Neural crest cell (in vitro differentiated cells): ENCODE measurements at regions not wholly inside any gene's neighbourhood (a gene's known extent, or its start where the extent isn't known, plus 50 kb on each side); places are given as distances from the start of the nearest gene placed in this dataset.

Experiments used
- DNase-seq: peaks from one replicate; pipeline ENCODE4 v3.0.0; 2021; ENCODE audit warnings: low read depth, mixed read lengths, low spot score
- H3K27ac Mint-ChIP-seq: one replicate; pipeline ENCODE4 v1.8.0; 2021; ENCODE audit warnings: mild to moderate bottlenecking, mixed read lengths; ENCODE audit not compliant: unreplicated experiment
- H3K27me3 Mint-ChIP-seq: 2 replicates; pipeline ENCODE4 v1.8.0; 2021; ENCODE audit warnings: low read depth, mild to moderate bottlenecking, mixed read lengths
- H3K36me3 Mint-ChIP-seq: 2 replicates; pipeline ENCODE4 v1.8.0; 2021; ENCODE audit warnings: low read depth, mild to moderate bottlenecking, mixed read lengths
- H3K4me1 Mint-ChIP-seq: 2 replicates; pipeline ENCODE4 v1.8.0; 2021; ENCODE audit warnings: mixed read lengths
- H3K4me3 Mint-ChIP-seq: one replicate; pipeline ENCODE4 v1.8.0; 2021; ENCODE audit warnings: mild to moderate bottlenecking, mixed read lengths
- H3K9me3 Mint-ChIP-seq: 2 replicates; pipeline ENCODE4 v1.8.0; 2021; ENCODE audit warnings: mixed read lengths
- CTCF ChIP-seq: fragments of 200-600 bp; sonication (generic); conservative IDR thresholded peaks from 2 replicates; pipeline ENCODE4 v1.5.0; 2021; ENCODE audit warnings: antibody characterized with exemption, mild to moderate bottlenecking

- Mint-ChIP-seq H3K9me3 (no peaks in the 10 kb centered on the region), H3K36me3 (no peaks in the 10 kb centered on the region), H3K4me1 (no peaks in the 10 kb centered on the region), H3K4me3 (no peak overlapping the region), H3K27me3 (no peaks in the 10 kb centered on the region), H3K27ac (no peak overlapping the region)
- no peak for DNase-seq
- TF ChIP-seq CTCF: no peak
Measured at GRCh38 chr5:69000949-69001348, 92.9 kb upstream of the SLC30A5 start.

- Mint-ChIP-seq H3K27me3 (no peaks in the 10 kb centered on the region), H3K36me3 (no peaks in the 10 kb centered on the region), H3K27ac (no peak overlapping the region), H3K4me1 (no peaks in the 10 kb centered on the region), H3K9me3 (no peaks in the 10 kb centered on the region), H3K4me3 (no peak overlapping the region)
- DNase-seq: no peak
- TF ChIP-seq CTCF: no peak
Measured at GRCh38 chr5:69001627-69002026, 92.2 kb upstream of the SLC30A5 start.

GRCh38 chr5:69004127-69004526 lies 89.7 kb upstream of the SLC30A5 start:
- Mint-ChIP-seq H3K4me3 (no peak overlapping the region), H3K27me3 (no peaks in the 10 kb centered on the region), H3K36me3 (no peaks in the 10 kb centered on the region), H3K4me1 (peaks cover 5% of the 10 kb centered on the region), H3K27ac (no peak overlapping the region), H3K9me3 (no peaks in the 10 kb centered on the region)
- no peak for TF ChIP-seq CTCF
- no peak for DNase-seq

- no peak overlapping the region for H3K4me3 Mint-ChIP-seq
- no peaks in the 10 kb centered on the region for H3K27me3 Mint-ChIP-seq
- H3K27ac Mint-ChIP-seq: no peak overlapping the region
- TF ChIP-seq CTCF: no peak
- peaks cover 5% of the 10 kb centered on the region for H3K4me1 Mint-ChIP-seq
- no peaks in the 10 kb centered on the region for H3K9me3 Mint-ChIP-seq
- no peak for DNase-seq
- H3K36me3 Mint-ChIP-seq: no peaks in the 10 kb centered on the region
Measured at GRCh38 chr5:69004676-69005075, 89.1 kb upstream of the SLC30A5 start.

GRCh38 chr5:69006030-69006429 lies 87.8 kb upstream of the SLC30A5 start:
- no peak for DNase-seq
- no peak for TF ChIP-seq CTCF
- Mint-ChIP-seq H3K4me3 (no peak overlapping the region), H3K27me3 (no peaks in the 10 kb centered on the region), H3K36me3 (no peaks in the 10 kb centered on the region), H3K4me1 (peaks cover 5% of the 10 kb centered on the region), H3K27ac (no peak overlapping the region), H3K9me3 (no peaks in the 10 kb centered on the region)

GRCh38 chr5:69007163-69007562 lies 86.7 kb upstream of the SLC30A5 start:
- H3K36me3 Mint-ChIP-seq: no peaks in the 10 kb centered on the region
- H3K27ac Mint-ChIP-seq: no peak overlapping the region
- H3K27me3 Mint-ChIP-seq: no peaks in the 10 kb centered on the region
- TF ChIP-seq CTCF: no peak
- DNase-seq: no peak
- H3K9me3 Mint-ChIP-seq: no peaks in the 10 kb centered on the region
- H3K4me1 Mint-ChIP-seq: peaks cover 5% of the 10 kb centered on the region
- H3K4me3 Mint-ChIP-seq: no peak overlapping the region
